ENCODE measurements at regions not wholly inside any gene's neighbourhood (a gene's known extent, or its start where the extent isn't known, plus 50 kb on each side); places are given as distances from the start of the nearest gene placed in this dataset.

DNA sequence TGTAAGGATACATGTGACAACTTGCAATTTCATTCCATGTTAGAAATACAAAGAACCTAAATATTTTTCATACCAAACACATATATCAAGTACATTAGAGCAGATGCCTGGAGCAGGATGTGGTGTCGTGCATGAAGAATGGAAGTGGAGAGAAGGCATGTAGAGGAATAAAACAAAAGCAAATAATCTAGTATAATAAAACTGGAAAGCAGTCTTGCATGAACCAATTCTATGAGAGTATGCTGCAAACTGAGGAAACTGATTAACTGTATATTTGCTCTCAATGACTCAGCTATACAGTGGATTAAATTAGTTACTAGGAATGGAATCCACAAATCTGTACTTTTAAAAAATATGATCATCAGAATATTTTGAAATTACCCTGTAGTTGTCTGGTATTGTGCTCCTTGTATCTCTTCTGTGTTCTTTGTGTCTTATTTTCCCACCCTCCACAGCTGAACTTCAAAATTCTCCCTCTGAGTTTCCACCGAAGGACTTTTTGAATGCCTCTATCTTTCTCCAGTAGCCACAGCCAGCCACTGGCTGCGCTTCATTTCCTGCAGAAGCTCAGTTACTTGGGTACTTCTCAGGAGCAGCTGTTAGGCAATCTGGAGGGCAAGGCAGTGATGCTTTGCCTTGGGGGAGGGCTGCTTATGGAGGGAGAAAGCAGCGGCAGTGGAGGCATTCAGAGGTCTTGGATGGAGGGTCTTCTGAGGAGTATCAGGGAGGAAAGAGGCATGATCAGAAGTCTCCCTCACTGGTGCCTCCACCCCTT lies 608.0 kb downstream of the BRINP1 start:
- TF ChIP-seq TAF1 (IDR thresholded peaks at IDR 0.05; ENCODE audit: borderline replicate concordance, insufficient read depth, low read length) (no peak), POLR2AphosphoS5 (IDR thresholded peaks at IDR 0.05; ENCODE audit: low read depth, low read length) (no peak), SIN3A (IDR thresholded peaks at IDR 0.05; ENCODE audit: borderline replicate concordance, insufficient read depth, low read length) (no peak)
- TF ChIP-seq, protein P1, sequence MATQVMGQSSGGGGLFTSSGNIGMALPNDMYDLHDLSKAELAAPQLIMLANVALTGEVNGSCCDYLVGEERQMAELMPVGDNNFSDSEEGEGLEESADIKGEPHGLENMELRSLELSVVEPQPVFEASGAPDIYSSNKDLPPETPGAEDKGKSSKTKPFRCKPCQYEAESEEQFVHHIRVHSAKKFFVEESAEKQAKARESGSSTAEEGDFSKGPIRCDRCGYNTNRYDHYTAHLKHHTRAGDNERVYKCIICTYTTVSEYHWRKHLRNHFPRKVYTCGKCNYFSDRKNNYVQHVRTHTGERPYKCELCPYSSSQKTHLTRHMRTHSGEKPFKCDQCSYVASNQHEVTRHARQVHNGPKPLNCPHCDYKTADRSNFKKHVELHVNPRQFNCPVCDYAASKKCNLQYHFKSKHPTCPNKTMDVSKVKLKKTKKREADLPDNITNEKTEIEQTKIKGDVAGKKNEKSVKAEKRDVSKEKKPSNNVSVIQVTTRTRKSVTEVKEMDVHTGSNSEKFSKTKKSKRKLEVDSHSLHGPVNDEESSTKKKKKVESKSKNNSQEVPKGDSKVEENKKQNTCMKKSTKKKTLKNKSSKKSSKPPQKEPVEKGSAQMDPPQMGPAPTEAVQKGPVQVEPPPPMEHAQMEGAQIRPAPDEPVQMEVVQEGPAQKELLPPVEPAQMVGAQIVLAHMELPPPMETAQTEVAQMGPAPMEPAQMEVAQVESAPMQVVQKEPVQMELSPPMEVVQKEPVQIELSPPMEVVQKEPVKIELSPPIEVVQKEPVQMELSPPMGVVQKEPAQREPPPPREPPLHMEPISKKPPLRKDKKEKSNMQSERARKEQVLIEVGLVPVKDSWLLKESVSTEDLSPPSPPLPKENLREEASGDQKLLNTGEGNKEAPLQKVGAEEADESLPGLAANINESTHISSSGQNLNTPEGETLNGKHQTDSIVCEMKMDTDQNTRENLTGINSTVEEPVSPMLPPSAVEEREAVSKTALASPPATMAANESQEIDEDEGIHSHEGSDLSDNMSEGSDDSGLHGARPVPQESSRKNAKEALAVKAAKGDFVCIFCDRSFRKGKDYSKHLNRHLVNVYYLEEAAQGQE (IDR thresholded peaks at IDR 0.05; ENCODE audit: insufficient read depth in 1 of 2, low read depth in 2 of 2, low read length in 2 of 2), result no peak
